ENCODE measurements at regions not wholly inside any gene's neighbourhood (a gene's known extent, or its start where the extent isn't known, plus 50 kb on each side); places are given as distances from the start of the nearest gene placed in this dataset.

GRCh38 chr18:2441544-2441943 lies 129.8 kb downstream of the METTL4 start:
- H3K36me3 ChIP-seq = no peaks in the 10 kb centered on the region
- intact Hi-C loops (cut with DNase I; ENCODE audit: low total_unique reads) = no loop called here
- no peak for DNase-seq (ENCODE audit: low spot score in 2 of 2)
- no peaks in the 10 kb centered on the region for H3K27me3 ChIP-seq
- no peaks in the 10 kb centered on the region for H3K9me3 ChIP-seq
- H3K4me3 ChIP-seq = no peak overlapping the region
- TF ChIP-seq POLR2A (IDR thresholded peaks at IDR 0.05) (no peak), POLR2AphosphoS5 (IDR thresholded peaks at IDR 0.05) (no peak), CTCF (IDR thresholded peaks at IDR 0.05) (no peak)
- no peak overlapping the region for H3K27ac ChIP-seq
- H3K4me1 ChIP-seq = no peaks in the 10 kb centered on the region

GRCh38 chr18:2442006-2442405 lies 129.3 kb downstream of the METTL4 start:
- Histone ChIP-seq H3K9me3 (no peaks in the 10 kb centered on the region), H3K27me3 (no peaks in the 10 kb centered on the region), H3K36me3 (no peaks in the 10 kb centered on the region), H3K27ac (no peak overlapping the region), H3K4me1 (no peaks in the 10 kb centered on the region), H3K4me3 (no peak overlapping the region)
- TF ChIP-seq POLR2AphosphoS5 (IDR thresholded peaks at IDR 0.05) (no peak), POLR2A (IDR thresholded peaks at IDR 0.05) (no peak), CTCF (IDR thresholded peaks at IDR 0.05) (no peak)
- no peak for DNase-seq (ENCODE audit: low spot score in 2 of 2)
- intact Hi-C loops (cut with DNase I; ENCODE audit: low total_unique reads) = no loop called here

- Histone ChIP-seq H3K4me1 (no peaks in the 10 kb centered on the region), H3K27me3 (no peaks in the 10 kb centered on the region), H3K36me3 (no peaks in the 10 kb centered on the region), H3K9me3 (no peaks in the 10 kb centered on the region), H3K27ac (no peak overlapping the region), H3K4me3 (no peak overlapping the region)
- DNase-seq (ENCODE audit: low spot score in 2 of 2) = no peak
- no peak for TF ChIP-seq POLR2A (IDR thresholded peaks at IDR 0.05)
- TF ChIP-seq CTCF (IDR thresholded peaks at IDR 0.05) = no peak
- TF ChIP-seq POLR2AphosphoS5 (IDR thresholded peaks at IDR 0.05) = no peak
- intact Hi-C loops (cut with DNase I; ENCODE audit: low total_unique reads) = no loop called here
These were observed 128.5 kb downstream of the METTL4 start for GRCh38 chr18:2442726-2443275.

GRCh38 chr18:2444201-2444875 lies 127.0 kb downstream of the METTL4 start:
- no peaks in the 10 kb centered on the region for H3K9me3 ChIP-seq
- intact Hi-C loops (cut with DNase I; ENCODE audit: low total_unique reads) = no loop called here
- DNase-seq (ENCODE audit: low spot score in 2 of 2) = no peak
- no peaks in the 10 kb centered on the region for H3K36me3 ChIP-seq
- H3K4me3 ChIP-seq = no peak overlapping the region
- no peak for TF ChIP-seq POLR2A (IDR thresholded peaks at IDR 0.05)
- TF ChIP-seq POLR2AphosphoS5 (IDR thresholded peaks at IDR 0.05) = no peak
- no peak for TF ChIP-seq CTCF (IDR thresholded peaks at IDR 0.05)
- H3K4me1 ChIP-seq = no peaks in the 10 kb centered on the region
- H3K27me3 ChIP-seq = no peaks in the 10 kb centered on the region
- no peak overlapping the region for H3K27ac ChIP-seq

- Histone ChIP-seq H3K36me3 (no peaks in the 10 kb centered on the region), H3K9me3 (no peaks in the 10 kb centered on the region), H3K4me1 (no peaks in the 10 kb centered on the region), H3K27ac (no peak overlapping the region), H3K27me3 (no peaks in the 10 kb centered on the region), H3K4me3 (no peak overlapping the region)
- TF ChIP-seq CTCF (IDR thresholded peaks at IDR 0.05) = no peak
- intact Hi-C loops (cut with DNase I; ENCODE audit: low total_unique reads) = no loop called here
- DNase-seq (ENCODE audit: low spot score in 2 of 2) = no peak
These were observed 122.6 kb downstream of the METTL4 start for GRCh38 chr18:2448565-2449151.

Data from breast epithelium (tissue), 4 donors.